Astrocyte of the cerebellum (primary cell): ENCODE measurements at regions not wholly inside any gene's neighbourhood (a gene's known extent, or its start where the extent isn't known, plus 50 kb on each side); places are given as distances from the start of the nearest gene placed in this dataset.

ENCODE experiments used
- DNase-seq: peaks from one replicate; pipeline ENCODE4 v3.0.0-alpha.2; 2011; ENCODE audit warnings: low read depth
- H3K4me3 ChIP-seq: 2 replicates; pipeline ENCODE4 v1.5.1; 2011; ENCODE audit warnings: mild to moderate bottlenecking, low read depth, low read length, moderate library complexity
- CTCF ChIP-seq: IDR thresholded peaks from 2 replicates; pipeline ENCODE4 v1.5.1; 2012; ENCODE audit warnings: low read length, low read depth, moderate library complexity, mild to moderate bottlenecking; ENCODE audit errors: missing control alignments
- in situ Hi-C: cut with HindIII; loops from 2 replicates; pipeline ENCODE4 v1.10.0; 2017; ENCODE audit warnings: low sequenced_read_pairs

GRCh38 chr16:26668026-26668425, 398.7 kb upstream of the C16orf82 start:
- no peak overlapping the region for H3K4me3 ChIP-seq
- DNase-seq = no peak
- TF ChIP-seq CTCF = no peak
- in situ Hi-C loops = no loop called here

GRCh38 chr16:26672206-26672605, 394.5 kb upstream of the C16orf82 start:
- no peak for DNase-seq
- in situ Hi-C loops = no loop called here
- no peak overlapping the region for H3K4me3 ChIP-seq
- TF ChIP-seq CTCF = no peak

- TF ChIP-seq CTCF = no peak
- in situ Hi-C loops = no loop called here
- H3K4me3 ChIP-seq = no peak overlapping the region
- DNase-seq = no peak
Measured at GRCh38 chr16:26673011-26673410, 393.7 kb upstream of the C16orf82 start.

- DNase-seq = no peak
- in situ Hi-C loops = no loop called here
- TF ChIP-seq CTCF = no peak
- no peak overlapping the region for H3K4me3 ChIP-seq
Measured at GRCh38 chr16:26680671-26681070, 386.1 kb upstream of the C16orf82 start.

GRCh38 chr16:26688105-26688504, 378.6 kb upstream of the C16orf82 start:
- no peak for DNase-seq
- no peak overlapping the region for H3K4me3 ChIP-seq
- TF ChIP-seq CTCF = no peak
- in situ Hi-C loops = no loop called here

GRCh38 chr16:26688699-26689098, 378.0 kb upstream of the C16orf82 start:
- in situ Hi-C loops = no loop called here
- no peak for DNase-seq
- TF ChIP-seq CTCF = no peak
- H3K4me3 ChIP-seq = no peak overlapping the region

GRCh38 chr16:26692658-26693057, 374.1 kb upstream of the C16orf82 start:
- in situ Hi-C loops = no loop called here

More at GRCh38 chr16:26692658-26693057, 374.1 kb upstream of the C16orf82 start:
- no peak for DNase-seq
- no peak for TF ChIP-seq CTCF
- no peak overlapping the region for H3K4me3 ChIP-seq
